ENCODE measurements at regions not wholly inside any gene's neighbourhood (a gene's known extent, or its start where the extent isn't known, plus 50 kb on each side); places are given as distances from the start of the nearest gene placed in this dataset.

- H3K36me3 ChIP-seq (ENCODE audit: control insufficient read depth in 1 of 2, insufficient read depth in 2 of 2, low read length in 2 of 2), result no peaks in the 10 kb centered on the region
- ChIA-PET RAD21 (ENCODE audit: low non-redundant PET in 1 of 2, low total read pairs in 2 of 2, uncharacterized antibody in 2 of 2, unreplicated experiment in 2 of 2) (no interaction called here), CTCF (no interaction called here), POLR2A (no interaction called here)
- no peaks in the 10 kb centered on the region for H3K9me2 ChIP-seq (ENCODE audit: insufficient read depth)
- H3K4me3 ChIP-seq (replicated peaks in 1 of 2; ENCODE audit: low read depth in 1 of 2, low read length in 2 of 2), result no peak overlapping the region
- intact Hi-C loops (cut with micrococcal nuclease), result no loop called here
- H2AFZ ChIP-seq (ENCODE audit: low read depth, low read length, poor library complexity, severe bottlenecking), result no peak overlapping the region
- H3K4me2 ChIP-seq (ENCODE audit: low read length), result no peak overlapping the region
- no peaks in the 10 kb centered on the region for H4K20me1 ChIP-seq (ENCODE audit: insufficient read depth)
- ATAC-seq (no peak), DNase-seq (ENCODE audit: low read depth, low spot score) (no peak)
- H3K79me2 ChIP-seq (ENCODE audit: insufficient read depth, low read length), result no peaks in the 10 kb centered on the region
- H3K27me3 ChIP-seq (ENCODE audit: insufficient read depth, low read length), result no peaks in the 10 kb centered on the region
- H3K9me3 ChIP-seq (ENCODE audit: control insufficient read depth in 1 of 2, insufficient read depth in 1 of 2, low read depth in 1 of 2, low read length in 2 of 2), result no peaks in the 10 kb centered on the region
- H3K4me1 ChIP-seq (ENCODE audit: control insufficient read depth in 1 of 2, insufficient read depth in 2 of 2, low read length in 2 of 2), result no peaks in the 10 kb centered on the region
- TF ChIP-seq CTCF (IDR thresholded peaks at IDR 0.05 in 2 of 3, conservative IDR thresholded peaks at IDR 0.05 in 1 of 3; ENCODE audit: borderline replicate concordance in 1 of 3, insufficient read depth in 1 of 3, low read depth in 2 of 3, low read length in 2 of 3), result no peak
- TF ChIP-seq, protein P1, sequence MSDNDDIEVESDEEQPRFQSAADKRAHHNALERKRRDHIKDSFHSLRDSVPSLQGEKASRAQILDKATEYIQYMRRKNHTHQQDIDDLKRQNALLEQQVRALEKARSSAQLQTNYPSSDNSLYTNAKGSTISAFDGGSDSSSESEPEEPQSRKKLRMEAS (IDR thresholded peaks at IDR 0.05), result no peak
- no peak for TF ChIP-seq REST (IDR thresholded peaks at IDR 0.05; ENCODE audit: low read depth)
- TF ChIP-seq, protein P2, sequence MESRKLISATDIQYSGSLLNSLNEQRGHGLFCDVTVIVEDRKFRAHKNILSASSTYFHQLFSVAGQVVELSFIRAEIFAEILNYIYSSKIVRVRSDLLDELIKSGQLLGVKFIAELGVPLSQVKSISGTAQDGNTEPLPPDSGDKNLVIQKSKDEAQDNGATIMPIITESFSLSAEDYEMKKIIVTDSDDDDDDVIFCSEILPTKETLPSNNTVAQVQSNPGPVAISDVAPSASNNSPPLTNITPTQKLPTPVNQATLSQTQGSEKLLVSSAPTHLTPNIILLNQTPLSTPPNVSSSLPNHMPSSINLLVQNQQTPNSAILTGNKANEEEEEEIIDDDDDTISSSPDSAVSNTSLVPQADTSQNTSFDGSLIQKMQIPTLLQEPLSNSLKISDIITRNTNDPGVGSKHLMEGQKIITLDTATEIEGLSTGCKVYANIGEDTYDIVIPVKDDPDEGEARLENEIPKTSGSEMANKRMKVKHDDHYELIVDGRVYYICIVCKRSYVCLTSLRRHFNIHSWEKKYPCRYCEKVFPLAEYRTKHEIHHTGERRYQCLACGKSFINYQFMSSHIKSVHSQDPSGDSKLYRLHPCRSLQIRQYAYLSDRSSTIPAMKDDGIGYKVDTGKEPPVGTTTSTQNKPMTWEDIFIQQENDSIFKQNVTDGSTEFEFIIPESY (IDR thresholded peaks at IDR 0.05; ENCODE audit: extremely low read depth, insufficient replicate concordance, low read length), result no peak
- H3K27ac ChIP-seq (ENCODE audit: low read depth, low read length), result no peak overlapping the region
- BruUV-seq (replicated peaks), result no TSS peak
- H3K9ac ChIP-seq (ENCODE audit: low read length), result no peak overlapping the region
These were observed 360.8 kb downstream of the QKI start for GRCh38 chr6:163775313-163775712.
